Mesenchymal stem cell (in vitro differentiated cells and primary cell): ENCODE measurements at regions not wholly inside any gene's neighbourhood (a gene's known extent, or its start where the extent isn't known, plus 50 kb on each side); places are given as distances from the start of the nearest gene placed in this dataset.
"Not testable (repeated sequence)": the region's sequence is repeated elsewhere in the genome, so short reads cannot be mapped to it uniquely, and the experiment has no call there.

Experiments
- DNase-seq: peaks from one replicate; pipeline ENCODE4 v3.0.0-alpha.2; 2013
- H2AFZ ChIP-seq: one replicate; pipeline ENCODE4 v1.6.1; 2013; ENCODE audit warnings: low read depth, mild to moderate bottlenecking, control low read depth, inconsistent platforms, low read length, moderate library complexity
- H2AK5ac ChIP-seq: 2 replicates; pipeline ENCODE4 v1.6.1; 2013; ENCODE audit warnings: low read length, moderate library complexity, mild to moderate bottlenecking, inconsistent platforms; ENCODE audit not compliant: severe bottlenecking
- H2BK120ac ChIP-seq: one replicate; pipeline ENCODE4 v1.6.1; 2013; ENCODE audit warnings: low read depth, mild to moderate bottlenecking, inconsistent platforms, low read length, moderate library complexity
- H2BK12ac ChIP-seq, 2 experiments: one replicate each; pipeline ENCODE4 v1.6.1; 2013; ENCODE audit warnings: inconsistent platforms in 2 of 2, low read length in 2 of 2, mild to moderate bottlenecking in 2 of 2, moderate library complexity in 2 of 2, control low read depth in 1 of 2
- H2BK15ac ChIP-seq: one replicate; pipeline ENCODE4 v1.6.1; 2013; ENCODE audit warnings: mild to moderate bottlenecking, low read depth, inconsistent platforms; ENCODE audit not compliant: poor library complexity, severe bottlenecking
- H2BK5ac ChIP-seq: 2 replicates; pipeline ENCODE4 v1.6.1; 2013; ENCODE audit warnings: low read depth, mild to moderate bottlenecking, low read length, control low read depth, inconsistent platforms; ENCODE audit not compliant: poor library complexity, severe bottlenecking
- H3K14ac ChIP-seq, 2 experiments: one replicate each; pipeline ENCODE4 v1.6.1; 2013; ENCODE audit warnings: inconsistent platforms in 2 of 2, low read length in 2 of 2, control low read depth in 1 of 2, mild to moderate bottlenecking in 1 of 2, moderate library complexity in 1 of 2
- H3K18ac ChIP-seq, 2 experiments: one replicate each; pipeline ENCODE4 v1.6.1; 2013; ENCODE audit warnings: inconsistent platforms in 2 of 2, low read length in 2 of 2, control low read depth in 1 of 2, low read depth in 1 of 2, mild to moderate bottlenecking in 1 of 2
- H3K23ac ChIP-seq, 2 experiments: one replicate each; pipeline ENCODE4 v1.6.1; 2013; ENCODE audit warnings: inconsistent platforms in 2 of 2, low read length in 2 of 2, mild to moderate bottlenecking in 2 of 2, moderate library complexity in 2 of 2, control low read depth in 1 of 2
- H3K27ac ChIP-seq: 2 replicates; pipeline ENCODE4 v1.5.1; 2013; ENCODE audit warnings: mild to moderate bottlenecking, moderate library complexity, low read length, control low read depth, inconsistent platforms; ENCODE audit not compliant: poor library complexity, severe bottlenecking
- H3K27me3 ChIP-seq, 2 experiments: 2 replicates each; pipeline versions ENCODE4 v1.6.1 to v1.7.0; 2013; ENCODE audit warnings: low read length in 2 of 2, mild to moderate bottlenecking in 2 of 2, moderate library complexity in 2 of 2, control low read depth in 1 of 2, inconsistent platforms in 1 of 2; ENCODE audit not compliant: control insufficient read depth in 1 of 2, insufficient read depth in 1 of 2
- H3K36me3 ChIP-seq, 2 experiments: 2 replicates each; pipeline versions ENCODE4 v1.6.1 to v1.7.0; 2013; ENCODE audit warnings: low read length in 2 of 2, control low read depth in 1 of 2, inconsistent platforms in 1 of 2, low read depth in 1 of 2, mild to moderate bottlenecking in 1 of 2; ENCODE audit not compliant: insufficient read depth in 2 of 2, control insufficient read depth in 1 of 2
- H3K4ac ChIP-seq, 2 experiments: one replicate each; pipeline ENCODE4 v1.6.1; 2013; ENCODE audit warnings: inconsistent platforms in 2 of 2, low read length in 2 of 2, mild to moderate bottlenecking in 2 of 2, moderate library complexity in 2 of 2, control low read depth in 1 of 2, low read depth in 1 of 2
- H3K4me1 ChIP-seq: 2 replicates; pipeline ENCODE4 v1.6.1; 2013; ENCODE audit warnings: low read depth, low read length, control low read depth; ENCODE audit not compliant: control insufficient read depth, insufficient read depth
- H3K4me2 ChIP-seq: 2 replicates; pipeline ENCODE4 v1.6.1; 2013; ENCODE audit warnings: low read length, mild to moderate bottlenecking, inconsistent platforms; ENCODE audit not compliant: poor library complexity, severe bottlenecking
- H3K4me3 ChIP-seq, 2 experiments: 2 replicates each; pipeline versions ENCODE4 v1.5.1 to v1.7.0; 2013; ENCODE audit warnings: low read length in 2 of 2, mild to moderate bottlenecking in 2 of 2, control low read depth in 1 of 2, low read depth in 1 of 2; ENCODE audit not compliant: insufficient read depth in 1 of 2
- H3K79me1 ChIP-seq: replicated peaks from 2 replicates; pipeline ENCODE4 v1.6.1; 2013; ENCODE audit warnings: mild to moderate bottlenecking, control low read depth, low read length, inconsistent platforms; ENCODE audit not compliant: poor library complexity, severe bottlenecking
- H3K9ac ChIP-seq: 2 replicates; pipeline ENCODE4 v1.7.0; 2013; ENCODE audit warnings: mild to moderate bottlenecking, low read length, moderate library complexity
- H3K9me3 ChIP-seq: 2 replicates; pipeline ENCODE4 v1.7.0; 2013; ENCODE audit warnings: mild to moderate bottlenecking, low read length; ENCODE audit not compliant: control insufficient read depth
- H4K8ac ChIP-seq: one replicate; pipeline ENCODE4 v1.6.1; 2013; ENCODE audit warnings: inconsistent platforms, mild to moderate bottlenecking, low read length, moderate library complexity
- H4K91ac ChIP-seq: one replicate; pipeline ENCODE4 v1.6.1; 2013; ENCODE audit warnings: mild to moderate bottlenecking, low read length, inconsistent platforms
- whole genome bisulfite sequencing: methylation state at CpG from one replicate; pipeline ENCODE4 v1.1.7; 2013; ENCODE audit warnings: mixed read lengths; 5-methylcytosine and 5-hydroxymethylcytosine counted together

DNA sequence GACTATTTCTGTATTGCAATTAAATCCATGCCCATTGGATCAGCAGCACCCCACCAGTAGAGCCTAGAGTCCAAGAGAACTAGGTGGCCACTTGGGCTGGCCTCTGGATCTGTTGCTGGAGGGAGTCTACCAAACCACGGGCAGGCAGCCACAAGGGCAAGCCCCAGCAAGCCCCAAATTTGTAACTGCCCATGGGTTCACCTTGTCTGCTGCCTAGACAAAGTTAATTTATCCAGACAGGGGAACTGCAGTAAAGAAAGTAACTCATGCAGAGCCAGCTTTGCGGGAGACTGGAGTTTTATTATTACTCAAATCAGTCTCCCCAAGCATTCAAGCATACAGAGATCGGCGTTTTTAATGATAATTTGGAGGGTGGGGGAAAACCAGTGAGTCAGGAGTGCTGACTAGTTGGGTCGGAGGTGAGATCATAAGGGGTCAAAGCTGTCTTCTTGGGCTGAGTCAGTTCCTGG lies 74.0 kb upstream of the TERB2 start:
- H3K4me3 ChIP-seq = no peak overlapping the region
- peak overlapping the region; percentile 26 for H3K27ac ChIP-seq
- no peak overlapping the region for H3K14ac ChIP-seq
- no peak overlapping the region for H3K23ac ChIP-seq
- no peaks in the 10 kb centered on the region for H3K79me1 ChIP-seq
- H2BK12ac ChIP-seq = no peak overlapping the region
- H4K8ac ChIP-seq = no peak overlapping the region
- no peak overlapping the region for H3K4me2 ChIP-seq
- H3K18ac ChIP-seq = no peak overlapping the region
- no peak overlapping the region for H3K4ac ChIP-seq
- DNase-seq = no peak
- H3K36me3 ChIP-seq = no peaks in the 10 kb centered on the region
- H3K27me3 ChIP-seq = no peaks in the 10 kb centered on the region
- peaks cover 14% of the 10 kb centered on the region for H3K9me3 ChIP-seq
- no peak overlapping the region for H2AFZ ChIP-seq
- H4K91ac ChIP-seq = no peak overlapping the region
- 93% methylated on average over 2 of the region's 5 CpGs for WGBS
- H2BK120ac ChIP-seq = no peak overlapping the region
- no peak overlapping the region for H2AK5ac ChIP-seq
- H3K4me1 ChIP-seq = peaks cover 1% of the 10 kb centered on the region
- H2BK5ac ChIP-seq = no peak overlapping the region
- no peak overlapping the region for H2BK15ac ChIP-seq
- no peak overlapping the region for H3K9ac ChIP-seq

GRCh38 chr15:44883199-44883877 lies 73.1 kb upstream of the TERB2 start:
- Histone ChIP-seq H2BK15ac (no peak overlapping the region), H3K36me3 (no peaks in the 10 kb centered on the region), H2BK120ac (no peak overlapping the region), H3K27me3 (no peaks in the 10 kb centered on the region), H3K4me1 (peaks cover 1% of the 10 kb centered on the region), H2BK5ac (no peak overlapping the region), H3K9me3 (peaks cover 6% of the 10 kb centered on the region), H2BK12ac (no peak overlapping the region), H4K8ac (no peak overlapping the region), H3K14ac (no peak overlapping the region), H3K4ac (no peak overlapping the region), H3K4me2 (no peak overlapping the region), H3K27ac (no peak overlapping the region), H2AFZ (no peak overlapping the region), H3K4me3 (no peak overlapping the region), H4K91ac (no peak overlapping the region), H3K9ac (no peak overlapping the region), H3K18ac (no peak overlapping the region), H3K79me1 (no peaks in the 10 kb centered on the region), H2AK5ac (no peak overlapping the region), H3K23ac (no peak overlapping the region)
- no peak for DNase-seq
- 90% methylated on average over 5 of the region's 5 CpGs for WGBS

DNA sequence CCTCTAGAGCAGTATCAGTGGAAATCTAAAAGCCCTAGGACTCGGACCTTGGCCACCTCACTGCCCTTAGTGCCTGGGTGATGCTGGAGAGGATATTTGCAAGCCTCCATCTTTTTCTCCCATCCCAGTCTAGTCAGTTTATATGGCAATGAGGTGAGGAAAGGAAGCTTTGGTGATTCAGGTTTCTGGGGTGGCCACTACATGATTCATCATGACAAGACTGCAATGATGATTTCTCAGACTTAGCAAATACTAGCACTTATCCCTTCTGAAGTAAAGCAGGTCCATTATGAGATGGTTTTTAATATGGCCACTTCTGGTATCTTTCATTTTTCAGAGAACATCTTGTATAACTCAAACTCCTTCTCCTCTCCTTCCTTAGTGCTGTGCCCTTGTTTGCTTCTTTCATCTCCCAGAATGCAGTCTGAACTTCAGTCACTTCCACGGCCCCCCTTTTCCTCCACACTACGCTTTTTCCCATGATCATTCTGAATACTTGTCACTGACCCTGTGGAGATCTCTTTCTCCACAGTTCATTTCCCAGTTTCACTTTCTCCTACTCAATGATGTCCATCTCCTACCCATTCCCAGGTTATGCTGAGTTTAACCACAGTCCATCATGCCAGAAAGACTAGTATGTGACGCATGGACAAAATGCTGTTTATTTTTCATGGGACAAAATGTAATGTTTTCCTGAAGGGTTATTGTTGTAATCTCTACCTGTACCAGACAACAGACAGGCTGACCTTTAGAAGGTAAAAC lies 57.4 kb upstream of the TERB2 start:
- H3K4me2 ChIP-seq, H2AK5ac ChIP-seq, H3K23ac ChIP-seq, H3K4ac ChIP-seq, H2BK120ac ChIP-seq, H3K9ac ChIP-seq, H3K14ac ChIP-seq, DNase-seq, H4K91ac ChIP-seq, H2BK15ac ChIP-seq, H3K27ac ChIP-seq, H3K9me3 ChIP-seq, H4K8ac ChIP-seq, H3K4me3 ChIP-seq, H2BK5ac ChIP-seq, H3K18ac ChIP-seq, H3K79me1 ChIP-seq, H3K4me1 ChIP-seq, H3K27me3 ChIP-seq, H2BK12ac ChIP-seq, H3K36me3 ChIP-seq, H2AFZ ChIP-seq: not testable (repeated sequence)
- no CpG with 5 or more reads among the region's 4 CpGs for WGBS

- H2AK5ac ChIP-seq, H3K79me1 ChIP-seq, H3K4me3 ChIP-seq, H3K18ac ChIP-seq, DNase-seq, H3K9me3 ChIP-seq, H2BK120ac ChIP-seq, H4K8ac ChIP-seq, H3K4me2 ChIP-seq, H3K36me3 ChIP-seq, H3K23ac ChIP-seq, H3K27ac ChIP-seq, H3K4ac ChIP-seq, H3K9ac ChIP-seq, H4K91ac ChIP-seq, H2BK12ac ChIP-seq, H3K14ac ChIP-seq, H3K4me1 ChIP-seq, H2AFZ ChIP-seq, H3K27me3 ChIP-seq, H2BK15ac ChIP-seq, H2BK5ac ChIP-seq: not testable (repeated sequence)
- no CpG with 5 or more reads among the region's 2 CpGs for WGBS
Measured at GRCh38 chr15:44899775-44900174, 56.7 kb upstream of the TERB2 start.
